Gastroesophageal sphincter (tissue), 3 donors: ENCODE measurements at regions not wholly inside any gene's neighbourhood (a gene's known extent, or its start where the extent isn't known, plus 50 kb on each side); places are given as distances from the start of the nearest gene placed in this dataset.

ENCODE experiments used
- EP300 ChIP-seq: sonication (generic); formaldehyde crosslinking; IDR thresholded peaks from one replicate; pipeline ENCODE4 v1.6.1; 2017; ENCODE audit warnings: antibody characterized with exemption, mild to moderate bottlenecking
- POLR2A ChIP-seq, 2 donors: fragments of 450-650 bp; IDR thresholded peaks; one replicate each; pipeline ENCODE4 v1.6.1; 2017; ENCODE audit warnings: antibody characterized with exemption in 2 of 2, mild to moderate bottlenecking in 2 of 2, moderate library complexity in 1 of 2
- POLR2AphosphoS5 ChIP-seq: sonication (generic); formaldehyde crosslinking; IDR thresholded peaks from one replicate; pipeline ENCODE4 v1.6.1; 2017; ENCODE audit warnings: antibody characterized with exemption
- TF ChIP-seq, protein P1 (sequence below), 4 experiments: fragments of 200-600 bp in 2 of 4; fragments of 450-650 bp in 2 of 4; sonication (generic) in 1 of 4; IDR thresholded peaks; one replicate each; pipeline ENCODE4 v1.5.1; 2017 to 2019; ENCODE audit warnings: antibody characterized with exemption in 4 of 4, mild to moderate bottlenecking in 2 of 4, moderate library complexity in 2 of 4

DNA sequence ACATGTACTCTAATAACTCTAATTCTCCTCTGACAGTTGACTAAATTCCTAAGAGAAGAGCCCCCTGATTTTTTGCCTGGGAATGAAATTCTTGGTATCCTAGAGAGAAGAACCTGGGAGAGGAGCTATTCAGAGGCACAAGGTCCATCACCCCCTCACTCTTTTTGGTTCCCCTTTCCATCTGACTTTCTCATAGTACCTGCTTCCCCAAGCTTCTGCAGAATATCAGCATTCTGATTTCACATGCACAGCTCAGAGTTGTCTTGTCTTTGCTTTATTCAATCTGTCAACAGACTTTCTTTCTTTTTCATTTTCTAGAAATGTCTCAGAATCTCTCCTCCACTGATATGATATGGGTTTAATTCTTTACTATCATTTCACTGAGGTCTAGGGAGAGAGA is 141.5 kb upstream of the FBXL17 start:
- TF ChIP-seq, protein P1, sequence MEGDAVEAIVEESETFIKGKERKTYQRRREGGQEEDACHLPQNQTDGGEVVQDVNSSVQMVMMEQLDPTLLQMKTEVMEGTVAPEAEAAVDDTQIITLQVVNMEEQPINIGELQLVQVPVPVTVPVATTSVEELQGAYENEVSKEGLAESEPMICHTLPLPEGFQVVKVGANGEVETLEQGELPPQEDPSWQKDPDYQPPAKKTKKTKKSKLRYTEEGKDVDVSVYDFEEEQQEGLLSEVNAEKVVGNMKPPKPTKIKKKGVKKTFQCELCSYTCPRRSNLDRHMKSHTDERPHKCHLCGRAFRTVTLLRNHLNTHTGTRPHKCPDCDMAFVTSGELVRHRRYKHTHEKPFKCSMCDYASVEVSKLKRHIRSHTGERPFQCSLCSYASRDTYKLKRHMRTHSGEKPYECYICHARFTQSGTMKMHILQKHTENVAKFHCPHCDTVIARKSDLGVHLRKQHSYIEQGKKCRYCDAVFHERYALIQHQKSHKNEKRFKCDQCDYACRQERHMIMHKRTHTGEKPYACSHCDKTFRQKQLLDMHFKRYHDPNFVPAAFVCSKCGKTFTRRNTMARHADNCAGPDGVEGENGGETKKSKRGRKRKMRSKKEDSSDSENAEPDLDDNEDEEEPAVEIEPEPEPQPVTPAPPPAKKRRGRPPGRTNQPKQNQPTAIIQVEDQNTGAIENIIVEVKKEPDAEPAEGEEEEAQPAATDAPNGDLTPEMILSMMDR (IDR thresholded peaks at IDR 0.05) = no peak
- TF ChIP-seq POLR2AphosphoS5 (no peak), EP300 (no peak), POLR2A (IDR thresholded peaks at IDR 0.05) (no peak)
